ENCODE measurements at regions not wholly inside any gene's neighbourhood (a gene's known extent, or its start where the extent isn't known, plus 50 kb on each side); places are given as distances from the start of the nearest gene placed in this dataset.

DNA sequence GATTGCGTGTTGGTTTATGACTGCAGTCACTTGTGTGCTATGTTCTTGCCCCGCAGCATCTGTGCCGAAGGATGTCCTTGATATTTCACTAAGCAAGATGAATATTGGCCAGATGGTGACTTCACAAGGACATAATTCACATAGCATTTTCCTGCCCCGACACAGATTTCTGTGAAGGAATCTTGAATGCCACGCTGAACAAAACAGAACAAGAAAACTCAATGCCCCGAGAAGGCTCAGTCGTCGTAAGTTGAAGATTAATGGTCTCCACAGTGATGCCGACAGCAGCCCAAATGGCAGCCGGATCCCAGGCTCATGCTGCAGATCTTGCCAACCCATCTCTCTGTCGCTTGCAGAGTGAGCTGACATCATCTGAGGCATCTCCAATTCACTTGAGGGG, 145.9 kb downstream of the CPEB2 start:
- no peaks in the 10 kb centered on the region for H3K27me3 ChIP-seq (ENCODE audit: control insufficient read depth in 5 of 5, insufficient read depth in 4 of 5, low read length in 5 of 5)
- no peaks in the 10 kb centered on the region for H3K36me3 ChIP-seq (ENCODE audit: control insufficient read depth in 5 of 5, insufficient read depth in 5 of 5, low read length in 5 of 5)
- peaks cover 4 to 15% (median 13%) of the 10 kb centered on the region in 5 donors for H3K4me1 ChIP-seq (ENCODE audit: control insufficient read depth in 5 of 5, insufficient read depth in 5 of 5, low read length in 5 of 5)
- no peak overlapping the region for H3K27ac ChIP-seq (ENCODE audit: low read depth, low read length)
- no peak overlapping the region for H3K9ac ChIP-seq (ENCODE audit: low read length in 5 of 5)
- H3K9me3 ChIP-seq (ENCODE audit: control insufficient read depth in 5 of 5, low read length in 5 of 5), result no peaks in the 10 kb centered on the region
- H3K4me3 ChIP-seq (ENCODE audit: low read depth in 1 of 5, low read length in 5 of 5), result peak overlapping the region in 1 of 5 donors; percentile 1

GRCh38 chr4:15148691-15149090, 146.4 kb downstream of the CPEB2 start:
- Histone ChIP-seq H3K27ac (ENCODE audit: low read depth, low read length) (no peak overlapping the region), H3K9ac (ENCODE audit: low read length in 5 of 5) (no peak overlapping the region), H3K4me3 (ENCODE audit: low read depth in 1 of 5, low read length in 5 of 5) (no peak overlapping the region), H3K27me3 (ENCODE audit: control insufficient read depth in 5 of 5, insufficient read depth in 4 of 5, low read length in 5 of 5) (no peaks in the 10 kb centered on the region), H3K4me1 (ENCODE audit: control insufficient read depth in 5 of 5, insufficient read depth in 5 of 5, low read length in 5 of 5) (peaks cover 4 to 15% (median 13%) of the 10 kb centered on the region in 5 donors), H3K36me3 (ENCODE audit: control insufficient read depth in 5 of 5, insufficient read depth in 5 of 5, low read length in 5 of 5) (no peaks in the 10 kb centered on the region), H3K9me3 (ENCODE audit: control insufficient read depth in 5 of 5, low read length in 5 of 5) (no peaks in the 10 kb centered on the region)

DNA sequence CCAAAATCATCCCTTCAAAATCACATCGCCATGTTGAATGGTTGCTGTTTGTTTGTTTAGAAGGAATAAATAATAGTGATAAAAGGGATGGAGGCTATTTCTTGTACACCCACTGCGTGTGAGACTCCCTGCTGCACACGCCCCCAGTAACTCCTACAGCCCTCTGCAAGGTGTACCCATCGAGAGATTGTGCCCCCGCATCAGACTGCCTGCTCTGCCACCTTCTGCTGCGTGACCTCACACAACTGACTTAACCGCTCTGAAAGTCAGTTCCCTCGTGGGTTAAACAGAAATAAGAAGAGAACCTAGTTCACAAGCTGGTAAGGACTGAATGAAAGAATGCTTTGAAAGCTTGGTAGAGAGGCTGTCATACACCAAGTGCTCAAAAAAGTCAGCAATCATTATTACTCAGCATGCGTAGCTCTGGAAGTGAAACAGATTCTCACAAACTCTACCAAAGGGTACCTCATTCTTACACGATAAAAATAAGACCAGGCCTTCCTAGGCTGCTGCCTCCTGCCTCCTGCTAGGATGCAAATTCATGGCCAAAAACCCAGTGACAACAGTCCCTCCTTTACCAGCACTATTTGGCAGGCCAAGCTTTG, 147.1 kb downstream of the CPEB2 start:
- H3K27ac ChIP-seq (ENCODE audit: low read depth, low read length), result no peak overlapping the region
- no peaks in the 10 kb centered on the region for H3K36me3 ChIP-seq (ENCODE audit: control insufficient read depth in 5 of 5, insufficient read depth in 5 of 5, low read length in 5 of 5)
- H3K9me3 ChIP-seq (ENCODE audit: control insufficient read depth in 5 of 5, low read length in 5 of 5), result no peaks in the 10 kb centered on the region
- H3K4me1 ChIP-seq (ENCODE audit: control insufficient read depth in 5 of 5, insufficient read depth in 5 of 5, low read length in 5 of 5), result peaks cover 4 to 14% (median 13%) of the 10 kb centered on the region in 5 donors
- H3K9ac ChIP-seq (ENCODE audit: low read length in 5 of 5), result peak overlapping the region in 1 of 5 donors; percentile 19
- no peaks in the 10 kb centered on the region for H3K27me3 ChIP-seq (ENCODE audit: control insufficient read depth in 5 of 5, insufficient read depth in 4 of 5, low read length in 5 of 5)
- H3K4me3 ChIP-seq (ENCODE audit: low read depth in 1 of 5, low read length in 5 of 5), result no peak overlapping the region

DNA sequence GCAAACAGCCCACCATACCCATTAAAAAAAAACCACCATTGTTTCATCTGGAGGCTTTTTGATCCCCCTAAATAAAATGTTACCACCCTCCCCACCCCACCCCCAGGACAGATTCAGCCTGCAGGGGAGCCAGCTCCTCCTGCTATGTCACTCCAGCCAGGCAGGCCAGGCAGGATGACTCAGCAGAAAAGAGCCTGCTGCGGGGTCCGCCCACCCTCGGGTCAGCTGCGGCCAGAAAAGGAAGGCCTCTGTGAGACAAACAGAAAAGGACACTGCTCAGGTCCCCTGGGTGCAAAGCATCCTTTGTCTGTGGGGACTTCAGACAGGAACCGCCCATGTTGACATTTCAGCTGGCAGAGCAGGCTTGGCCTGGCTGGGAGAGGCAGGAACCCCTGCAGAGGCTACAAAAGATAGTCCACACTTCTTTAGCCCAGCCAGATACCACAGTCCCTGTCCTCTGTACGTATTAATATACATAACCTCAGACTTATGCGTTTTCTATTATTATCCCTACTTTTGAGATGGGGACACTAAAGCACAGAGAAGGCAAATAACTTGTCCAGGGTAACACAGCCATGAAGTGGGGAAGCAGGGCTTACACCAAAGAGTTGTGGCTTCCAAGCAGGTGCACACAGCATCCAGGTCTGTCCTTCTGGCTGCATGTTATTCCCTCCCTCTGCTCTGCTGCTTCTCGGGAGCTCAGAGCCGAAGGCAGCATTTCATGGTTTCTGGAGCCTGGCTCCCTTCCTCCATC, 147.7 kb downstream of the CPEB2 start:
- no peaks in the 10 kb centered on the region for H3K9me3 ChIP-seq (ENCODE audit: control insufficient read depth in 5 of 5, low read length in 5 of 5)
- H3K9ac ChIP-seq (ENCODE audit: low read length in 5 of 5), result peak overlapping the region in 2 of 5 donors; percentile 19 to 28
- H3K27me3 ChIP-seq (ENCODE audit: control insufficient read depth in 5 of 5, insufficient read depth in 4 of 5, low read length in 5 of 5), result no peaks in the 10 kb centered on the region
- H3K4me3 ChIP-seq (ENCODE audit: low read depth in 1 of 5, low read length in 5 of 5), result no peak overlapping the region
- peaks cover 4 to 14% (median 13%) of the 10 kb centered on the region in 5 donors for H3K4me1 ChIP-seq (ENCODE audit: control insufficient read depth in 5 of 5, insufficient read depth in 5 of 5, low read length in 5 of 5)
- H3K36me3 ChIP-seq (ENCODE audit: control insufficient read depth in 5 of 5, insufficient read depth in 5 of 5, low read length in 5 of 5), result no peaks in the 10 kb centered on the region
- peak overlapping the region; percentile 12 for H3K27ac ChIP-seq (ENCODE audit: low read depth, low read length)

GRCh38 chr4:15150631-15151030, 148.3 kb downstream of the CPEB2 start:
- H3K27ac ChIP-seq (ENCODE audit: low read depth, low read length), result peak overlapping the region; percentile 12
- H3K36me3 ChIP-seq (ENCODE audit: control insufficient read depth in 5 of 5, insufficient read depth in 5 of 5, low read length in 5 of 5), result no peaks in the 10 kb centered on the region
- H3K4me1 ChIP-seq (ENCODE audit: control insufficient read depth in 5 of 5, insufficient read depth in 5 of 5, low read length in 5 of 5), result peaks cover 4 to 14% (median 13%) of the 10 kb centered on the region in 5 donors
- peak overlapping the region in 1 of 5 donors; percentile 28 for H3K9ac ChIP-seq (ENCODE audit: low read length in 5 of 5)
- no peaks in the 10 kb centered on the region for H3K27me3 ChIP-seq (ENCODE audit: control insufficient read depth in 5 of 5, insufficient read depth in 4 of 5, low read length in 5 of 5)
- no peak overlapping the region for H3K4me3 ChIP-seq (ENCODE audit: low read depth in 1 of 5, low read length in 5 of 5)
- no peaks in the 10 kb centered on the region for H3K9me3 ChIP-seq (ENCODE audit: control insufficient read depth in 5 of 5, low read length in 5 of 5)

DNA sequence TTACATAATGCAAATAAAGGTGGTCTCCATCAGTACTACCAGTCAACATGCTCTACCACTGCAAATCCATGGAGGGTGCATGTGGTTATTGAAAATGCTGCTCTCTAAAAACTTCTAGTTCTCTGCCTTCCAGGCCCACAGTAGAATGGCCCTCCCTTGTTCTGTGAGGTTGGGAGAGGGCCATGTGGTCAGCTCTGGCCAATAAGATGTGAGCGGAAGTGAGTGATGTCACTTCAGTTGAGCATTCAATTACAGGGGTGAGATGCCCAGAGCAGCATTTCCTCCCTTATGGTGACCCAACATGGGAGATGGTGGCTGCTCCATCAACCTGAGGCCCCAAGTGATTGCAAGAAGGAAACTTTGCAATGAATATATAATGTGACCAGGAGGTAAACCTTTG, 148.8 kb downstream of the CPEB2 start:
- no peak overlapping the region for H3K4me3 ChIP-seq (ENCODE audit: low read depth in 1 of 5, low read length in 5 of 5)
- H3K36me3 ChIP-seq (ENCODE audit: control insufficient read depth in 5 of 5, insufficient read depth in 5 of 5, low read length in 5 of 5), result no peaks in the 10 kb centered on the region
- H3K27me3 ChIP-seq (ENCODE audit: control insufficient read depth in 5 of 5, insufficient read depth in 4 of 5, low read length in 5 of 5), result no peaks in the 10 kb centered on the region
- H3K4me1 ChIP-seq (ENCODE audit: control insufficient read depth in 5 of 5, insufficient read depth in 5 of 5, low read length in 5 of 5), result peaks cover 4 to 14% (median 13%) of the 10 kb centered on the region in 5 donors
- no peak overlapping the region for H3K27ac ChIP-seq (ENCODE audit: low read depth, low read length)
- no peaks in the 10 kb centered on the region for H3K9me3 ChIP-seq (ENCODE audit: control insufficient read depth in 5 of 5, low read length in 5 of 5)
- H3K9ac ChIP-seq (ENCODE audit: low read length in 5 of 5), result no peak overlapping the region

- Histone ChIP-seq H3K36me3 (ENCODE audit: control insufficient read depth in 5 of 5, insufficient read depth in 5 of 5, low read length in 5 of 5) (no peaks in the 10 kb centered on the region), H3K9ac (ENCODE audit: low read length in 5 of 5) (no peak overlapping the region), H3K4me1 (ENCODE audit: control insufficient read depth in 5 of 5, insufficient read depth in 5 of 5, low read length in 5 of 5) (peaks cover 4 to 14% (median 13%) of the 10 kb centered on the region in 5 donors), H3K27me3 (ENCODE audit: control insufficient read depth in 5 of 5, insufficient read depth in 4 of 5, low read length in 5 of 5) (no peaks in the 10 kb centered on the region), H3K9me3 (ENCODE audit: control insufficient read depth in 5 of 5, low read length in 5 of 5) (no peaks in the 10 kb centered on the region), H3K27ac (ENCODE audit: low read depth, low read length) (no peak overlapping the region), H3K4me3 (ENCODE audit: low read depth in 1 of 5, low read length in 5 of 5) (no peak overlapping the region)
Observed at GRCh38 chr4:15153662-15154061, 151.4 kb downstream of the CPEB2 start.

GRCh38 chr4:15158406-15159091, 156.3 kb downstream of the CPEB2 start:
- Histone ChIP-seq H3K4me1 (ENCODE audit: control insufficient read depth in 5 of 5, insufficient read depth in 5 of 5, low read length in 5 of 5) (no peaks in the 10 kb centered on the region), H3K27ac (ENCODE audit: low read depth, low read length) (no peak overlapping the region), H3K36me3 (ENCODE audit: control insufficient read depth in 5 of 5, insufficient read depth in 5 of 5, low read length in 5 of 5) (no peaks in the 10 kb centered on the region)

DNA sequence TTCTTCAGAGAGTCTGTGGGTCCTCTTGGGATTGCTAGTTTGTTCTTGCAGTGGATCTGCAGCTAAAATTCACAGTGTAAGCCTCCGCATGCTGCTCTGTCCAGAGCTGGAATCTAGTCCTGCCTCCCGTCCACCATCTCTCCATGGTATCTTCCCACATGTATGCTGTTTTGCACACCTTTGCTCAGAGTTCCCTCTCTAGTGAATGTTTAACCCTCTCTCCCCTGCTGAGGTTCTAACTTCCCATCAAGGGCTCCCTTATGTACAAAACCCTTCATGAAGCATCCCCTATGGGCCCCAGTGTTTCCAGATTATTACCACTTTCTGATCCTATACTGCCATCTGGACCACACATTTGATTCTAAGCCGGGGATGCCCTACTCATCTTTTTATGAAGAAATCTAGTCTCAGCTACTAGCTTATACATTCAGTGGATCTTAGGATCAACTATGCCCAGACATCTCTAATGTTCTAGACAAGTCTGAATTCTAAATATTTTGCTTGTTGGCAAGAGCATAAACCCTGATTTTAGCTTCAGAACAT, 157.3 kb downstream of the CPEB2 start:
- Histone ChIP-seq H3K27me3 (ENCODE audit: control insufficient read depth in 5 of 5, insufficient read depth in 4 of 5, low read length in 5 of 5) (no peaks in the 10 kb centered on the region), H3K4me1 (ENCODE audit: control insufficient read depth in 5 of 5, insufficient read depth in 5 of 5, low read length in 5 of 5) (no peaks in the 10 kb centered on the region), H3K9me3 (ENCODE audit: control insufficient read depth in 5 of 5, low read length in 5 of 5) (no peaks in the 10 kb centered on the region), H3K27ac (ENCODE audit: low read depth, low read length) (no peak overlapping the region), H3K36me3 (ENCODE audit: control insufficient read depth in 5 of 5, insufficient read depth in 5 of 5, low read length in 5 of 5) (no peaks in the 10 kb centered on the region), H3K4me3 (ENCODE audit: low read depth in 1 of 5, low read length in 5 of 5) (no peak overlapping the region), H3K9ac (ENCODE audit: low read length in 5 of 5) (no peak overlapping the region)

More at GRCh38 chr4:15158406-15159091, 156.3 kb downstream of the CPEB2 start:
- Histone ChIP-seq H3K4me3 (ENCODE audit: low read depth in 1 of 5, low read length in 5 of 5) (no peak overlapping the region), H3K9me3 (ENCODE audit: control insufficient read depth in 5 of 5, low read length in 5 of 5) (no peaks in the 10 kb centered on the region), H3K27me3 (ENCODE audit: control insufficient read depth in 5 of 5, insufficient read depth in 4 of 5, low read length in 5 of 5) (no peaks in the 10 kb centered on the region), H3K9ac (ENCODE audit: low read length in 5 of 5) (no peak overlapping the region)

DNA sequence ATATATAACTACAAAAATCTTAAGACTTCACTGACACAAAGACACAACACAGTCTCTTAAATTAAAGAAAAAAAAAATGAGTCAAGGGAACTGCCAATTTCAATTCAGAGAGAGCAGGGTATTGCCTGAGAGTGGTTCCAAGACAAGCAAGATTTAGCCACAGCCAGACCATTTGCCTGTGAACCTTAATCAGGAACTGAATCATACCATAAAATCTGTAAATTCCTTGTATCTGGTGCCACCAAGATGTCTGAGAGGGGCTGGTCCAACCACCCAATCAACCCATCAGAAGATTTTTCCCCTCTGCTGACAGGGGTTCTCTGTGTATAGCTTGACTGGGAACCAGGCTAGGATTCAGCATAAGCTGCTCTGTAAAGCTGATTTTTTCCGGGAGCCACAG, 159.2 kb downstream of the CPEB2 start:
- H3K4me1 ChIP-seq (ENCODE audit: control insufficient read depth in 5 of 5, insufficient read depth in 5 of 5, low read length in 5 of 5), result no peaks in the 10 kb centered on the region
- H3K9ac ChIP-seq (ENCODE audit: low read length in 5 of 5), result no peak overlapping the region
- H3K36me3 ChIP-seq (ENCODE audit: control insufficient read depth in 5 of 5, insufficient read depth in 5 of 5, low read length in 5 of 5), result no peaks in the 10 kb centered on the region
- no peaks in the 10 kb centered on the region for H3K9me3 ChIP-seq (ENCODE audit: control insufficient read depth in 5 of 5, low read length in 5 of 5)
- H3K27me3 ChIP-seq (ENCODE audit: control insufficient read depth in 5 of 5, insufficient read depth in 4 of 5, low read length in 5 of 5), result no peaks in the 10 kb centered on the region
- no peak overlapping the region for H3K27ac ChIP-seq (ENCODE audit: low read depth, low read length)
- no peak overlapping the region for H3K4me3 ChIP-seq (ENCODE audit: low read depth in 1 of 5, low read length in 5 of 5)
